Activated CD4-positive, alpha-beta memory T cell treated with anti-CD3 and anti-CD28 coated beads, Interleukin-2, amount 10 ng/mL, durations not matched to agents 7 days and 5 days (primary cell): ENCODE measurements at regions not wholly inside any gene's neighbourhood (a gene's known extent, or its start where the extent isn't known, plus 50 kb on each side); places are given as distances from the start of the nearest gene placed in this dataset.

Experiments
- CTCF ChIA-PET: fragments of 350-600 bp; sonication (Branson Sonifier 250); formaldehyde crosslinking; loops from one replicate; lab custom pipeline; 2021; ENCODE audit warnings: antibody characterized with exemption, inconsistent platforms; lab: Charles Lee
- POLR2A ChIA-PET: fragments of 350-600 bp; sonication (Branson Sonifier 250); formaldehyde crosslinking; loops from one replicate; lab custom pipeline; 2021; ENCODE audit warnings: antibody characterized with exemption; lab: Charles Lee
- DNase-seq: peaks from one replicate; pipeline ENCODE4 v3.0.0-alpha.2; 2020
- H3K27ac Mint-ChIP-seq: one replicate; pipeline ENCODE4 v1.8.0; 2021; ENCODE audit warnings: mild to moderate bottlenecking, mixed read lengths
- H3K27me3 Mint-ChIP-seq: one replicate; pipeline ENCODE4 v1.8.0; 2021; ENCODE audit warnings: mixed read lengths
- H3K36me3 Mint-ChIP-seq: one replicate; pipeline ENCODE4 v1.8.0; 2021; ENCODE audit warnings: low read depth, mixed read lengths
- H3K4me1 Mint-ChIP-seq: one replicate; pipeline ENCODE4 v1.8.0; 2021; ENCODE audit warnings: mixed read lengths
- H3K4me3 Mint-ChIP-seq: one replicate; pipeline ENCODE4 v1.8.0; 2021; ENCODE audit warnings: mild to moderate bottlenecking, mixed read lengths
- H3K9me3 Mint-ChIP-seq: one replicate; pipeline ENCODE4 v1.8.0; 2021; ENCODE audit warnings: mixed read lengths

DNA sequence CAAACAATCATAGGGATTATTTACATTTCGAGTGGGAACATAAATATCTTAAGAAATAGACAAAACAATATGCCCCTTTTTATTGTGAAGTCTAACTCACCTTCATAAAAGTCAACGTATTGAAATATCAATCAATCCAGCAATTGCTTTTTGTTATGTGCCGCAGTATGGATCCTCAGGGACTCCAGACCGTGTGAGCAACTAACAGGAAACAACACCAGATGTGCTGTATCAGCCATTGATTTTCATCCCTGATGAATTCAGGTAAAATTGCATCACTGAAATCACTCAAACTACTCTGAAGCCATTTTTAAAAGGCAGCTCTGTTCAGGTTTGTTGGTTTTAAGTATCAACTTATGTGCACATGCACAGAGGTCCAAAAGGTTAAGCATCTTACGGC is 197.3 kb upstream of the FAT1 start:
- no peak overlapping the region for H3K4me3 Mint-ChIP-seq
- H3K36me3 Mint-ChIP-seq, result no peaks in the 10 kb centered on the region
- no peaks in the 10 kb centered on the region for H3K27me3 Mint-ChIP-seq
- H3K9me3 Mint-ChIP-seq, result no peaks in the 10 kb centered on the region
- DNase-seq, result no peak
- POLR2A ChIA-PET, result no interaction called here
- CTCF ChIA-PET, result no interaction called here
- H3K4me1 Mint-ChIP-seq, result no peaks in the 10 kb centered on the region
- H3K27ac Mint-ChIP-seq, result no peak overlapping the region

DNA sequence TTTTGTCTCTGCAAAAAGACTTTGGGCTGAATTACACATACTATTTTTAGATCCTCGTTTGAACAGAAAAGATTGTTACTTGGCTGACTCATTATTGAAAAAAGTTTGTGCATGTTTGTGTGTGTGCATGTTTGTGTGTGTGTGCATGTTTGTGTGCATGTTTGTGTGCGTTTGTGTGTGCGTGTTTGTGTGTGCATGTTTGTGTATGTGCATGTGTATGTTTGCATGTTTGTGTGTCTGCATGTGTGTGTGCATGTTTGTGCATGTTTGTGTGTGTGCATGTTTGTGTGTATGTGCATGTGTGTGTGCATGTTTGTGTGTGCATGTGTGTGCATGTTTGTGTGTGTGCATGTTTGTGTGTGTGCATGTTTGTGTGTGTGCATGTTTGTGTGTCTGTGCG is 201.1 kb upstream of the FAT1 start:
- no peaks in the 10 kb centered on the region for H3K9me3 Mint-ChIP-seq
- ChIA-PET CTCF (no interaction called here), POLR2A (no interaction called here)
- no peak for DNase-seq
- H3K27ac Mint-ChIP-seq, result no peak overlapping the region
- H3K36me3 Mint-ChIP-seq, result no peaks in the 10 kb centered on the region
- no peaks in the 10 kb centered on the region for H3K27me3 Mint-ChIP-seq
- no peaks in the 10 kb centered on the region for H3K4me1 Mint-ChIP-seq
- H3K4me3 Mint-ChIP-seq, result no peak overlapping the region

DNA sequence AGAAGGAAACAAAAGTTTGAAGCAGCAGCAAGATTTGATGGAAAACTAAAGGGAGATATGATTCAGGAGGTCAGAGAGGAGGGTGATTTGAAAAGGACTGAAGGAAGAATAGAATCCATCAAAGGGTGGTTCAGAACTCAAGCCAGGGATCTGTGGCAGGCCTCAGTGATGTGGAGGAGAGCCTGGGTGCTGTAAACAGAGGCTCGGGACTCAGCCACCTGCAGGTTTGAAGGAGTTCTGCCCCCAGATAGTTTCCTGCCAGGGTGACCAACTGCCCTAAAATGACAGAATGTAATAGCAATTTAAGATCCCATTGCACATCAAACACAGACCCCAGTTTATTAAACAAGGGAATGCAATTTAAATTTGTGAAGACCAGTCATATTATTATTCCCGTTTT is 204.0 kb upstream of the FAT1 start:
- H3K27me3 Mint-ChIP-seq, result no peaks in the 10 kb centered on the region
- no peaks in the 10 kb centered on the region for H3K36me3 Mint-ChIP-seq
- POLR2A ChIA-PET, result no interaction called here
- no peak overlapping the region for H3K4me3 Mint-ChIP-seq
- H3K9me3 Mint-ChIP-seq, result peaks cover 3% of the 10 kb centered on the region
- DNase-seq, result no peak
- CTCF ChIA-PET, result no interaction called here
- no peaks in the 10 kb centered on the region for H3K4me1 Mint-ChIP-seq
- H3K27ac Mint-ChIP-seq, result no peak overlapping the region

DNA sequence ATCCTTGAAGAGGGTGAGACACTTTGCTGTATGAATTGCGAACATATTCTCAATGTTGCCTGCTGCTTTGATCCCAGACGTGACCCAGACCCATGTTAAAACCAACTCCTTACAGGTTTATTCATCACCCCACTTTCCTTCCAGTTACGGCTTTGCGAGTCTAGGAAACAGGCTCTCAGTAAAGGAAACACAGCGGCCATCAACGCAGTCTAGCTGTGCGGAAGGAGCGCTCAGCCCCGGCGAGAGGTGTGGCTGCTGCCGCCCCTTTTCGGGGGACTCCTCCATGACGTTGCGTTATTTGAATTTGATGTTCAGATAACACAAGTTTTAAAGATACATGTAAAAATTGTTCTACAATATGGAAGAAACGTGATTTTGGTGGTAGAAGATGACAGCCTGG is 206.4 kb upstream of the FAT1 start:
- POLR2A ChIA-PET, result no interaction called here
- Mint-ChIP-seq H3K36me3 (no peaks in the 10 kb centered on the region), H3K27ac (no peak overlapping the region), H3K4me1 (no peaks in the 10 kb centered on the region), H3K4me3 (no peak overlapping the region), H3K9me3 (peaks cover 3% of the 10 kb centered on the region), H3K27me3 (no peaks in the 10 kb centered on the region)
- no peak for DNase-seq
- CTCF ChIA-PET, result no interaction called here

DNA sequence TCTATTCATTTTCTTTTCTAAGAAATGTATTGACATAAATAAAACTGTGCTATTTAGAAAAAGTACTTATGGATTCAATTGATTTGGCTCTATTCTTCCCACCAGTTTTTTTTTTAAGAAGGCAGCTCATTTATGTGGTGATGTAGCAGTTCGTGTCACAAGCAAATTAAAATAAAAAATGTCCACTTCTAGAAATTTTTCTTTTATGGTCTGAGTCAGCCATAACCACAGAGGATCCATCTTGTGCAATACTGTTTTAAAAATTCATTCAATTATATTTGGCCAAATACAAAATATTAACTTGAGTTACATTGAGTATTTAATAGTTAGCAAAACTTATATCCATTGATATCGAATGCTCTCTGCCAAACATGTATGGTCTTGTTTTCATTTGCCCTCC is 207.9 kb upstream of the FAT1 start:
- Mint-ChIP-seq H3K27ac (no peak overlapping the region), H3K27me3 (no peaks in the 10 kb centered on the region), H3K4me1 (no peaks in the 10 kb centered on the region), H3K4me3 (no peak overlapping the region), H3K9me3 (peaks cover 5% of the 10 kb centered on the region), H3K36me3 (no peaks in the 10 kb centered on the region)
- CTCF ChIA-PET, result no interaction called here
- DNase-seq, result no peak
- POLR2A ChIA-PET, result no interaction called here

DNA sequence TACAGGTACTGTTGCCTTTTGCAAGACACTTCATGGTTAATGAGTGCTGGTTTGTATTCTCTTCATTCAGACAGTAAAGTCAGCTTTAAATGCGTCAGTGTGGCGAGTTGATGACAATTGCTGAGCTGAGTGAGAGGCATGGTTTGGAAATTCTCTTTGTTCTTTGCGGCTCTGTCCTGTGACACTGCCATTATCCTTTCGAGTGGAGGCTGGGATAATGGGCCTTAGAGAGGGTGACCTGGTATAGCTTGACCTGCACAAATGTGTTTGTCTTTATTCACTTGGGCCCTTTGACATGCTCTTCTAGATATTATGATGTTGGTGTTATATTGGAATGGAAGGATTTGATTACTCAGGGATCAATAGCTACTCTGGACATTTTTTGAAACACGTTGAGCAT is 208.5 kb upstream of the FAT1 start:
- no peak for DNase-seq
- H3K27ac Mint-ChIP-seq, result no peak overlapping the region
- no peaks in the 10 kb centered on the region for H3K27me3 Mint-ChIP-seq
- CTCF ChIA-PET, result no interaction called here
- H3K36me3 Mint-ChIP-seq, result no peaks in the 10 kb centered on the region
- no peaks in the 10 kb centered on the region for H3K4me1 Mint-ChIP-seq
- POLR2A ChIA-PET, result no interaction called here
- H3K9me3 Mint-ChIP-seq, result peaks cover 5% of the 10 kb centered on the region
- H3K4me3 Mint-ChIP-seq, result no peak overlapping the region

DNA sequence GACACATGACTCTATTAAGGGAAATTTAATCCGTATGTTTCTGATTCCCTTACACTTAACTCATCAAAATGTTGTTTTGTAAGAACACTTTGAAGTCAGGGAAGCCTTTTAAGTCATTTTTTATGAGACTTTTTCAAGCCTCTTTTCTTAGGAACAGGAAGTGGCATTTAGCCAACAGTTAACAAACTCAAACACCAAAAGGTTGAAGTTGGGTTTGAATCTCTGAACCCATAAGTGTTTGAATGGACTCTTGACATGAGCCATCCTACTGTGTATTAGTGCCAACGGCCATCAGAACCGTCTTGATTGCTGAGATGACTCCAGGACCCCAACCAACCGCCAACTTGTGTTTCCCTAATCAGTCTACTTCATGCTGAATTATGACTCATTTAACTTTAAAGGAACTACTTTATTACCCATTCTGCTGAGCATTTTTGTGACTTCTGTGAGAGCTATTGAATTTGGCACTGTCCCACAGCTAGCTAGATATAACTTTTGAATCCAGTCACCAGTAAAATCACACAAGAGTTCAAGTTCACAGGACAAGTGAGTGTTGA is 209.1 kb upstream of the FAT1 start:
- H3K9me3 Mint-ChIP-seq, result peaks cover 6% of the 10 kb centered on the region
- no peaks in the 10 kb centered on the region for H3K36me3 Mint-ChIP-seq
- POLR2A ChIA-PET, result no interaction called here
- H3K27ac Mint-ChIP-seq, result no peak overlapping the region
- H3K27me3 Mint-ChIP-seq, result no peaks in the 10 kb centered on the region
- DNase-seq, result no peak
- H3K4me1 Mint-ChIP-seq, result no peaks in the 10 kb centered on the region
- no peak overlapping the region for H3K4me3 Mint-ChIP-seq
- CTCF ChIA-PET, result no interaction called here

DNA sequence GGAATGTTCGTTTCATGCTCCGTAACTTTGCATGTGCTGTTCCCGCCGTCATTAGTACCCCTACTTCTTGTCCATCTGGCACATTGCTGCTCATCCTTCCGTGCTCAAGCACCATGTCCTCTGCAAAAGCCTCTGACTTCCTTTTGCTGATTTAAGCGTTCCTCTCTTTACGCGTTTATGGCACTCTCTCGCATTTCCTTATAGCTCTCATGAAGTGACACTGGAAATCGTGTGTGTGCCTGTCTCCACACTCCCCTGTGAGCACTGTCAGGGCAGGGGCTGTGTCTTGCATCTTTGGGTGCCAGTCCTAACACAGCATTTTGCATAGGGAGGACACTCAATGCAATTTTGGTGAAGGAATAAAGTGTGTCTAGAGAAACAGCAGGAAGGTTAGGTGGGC is 210.6 kb upstream of the FAT1 start:
- DNase-seq, result no peak
- Mint-ChIP-seq H3K27me3 (no peaks in the 10 kb centered on the region), H3K4me1 (no peaks in the 10 kb centered on the region), H3K27ac (no peak overlapping the region), H3K9me3 (peaks cover 7% of the 10 kb centered on the region), H3K4me3 (no peak overlapping the region), H3K36me3 (no peaks in the 10 kb centered on the region)
- CTCF ChIA-PET, result no interaction called here
- POLR2A ChIA-PET, result no interaction called here

DNA sequence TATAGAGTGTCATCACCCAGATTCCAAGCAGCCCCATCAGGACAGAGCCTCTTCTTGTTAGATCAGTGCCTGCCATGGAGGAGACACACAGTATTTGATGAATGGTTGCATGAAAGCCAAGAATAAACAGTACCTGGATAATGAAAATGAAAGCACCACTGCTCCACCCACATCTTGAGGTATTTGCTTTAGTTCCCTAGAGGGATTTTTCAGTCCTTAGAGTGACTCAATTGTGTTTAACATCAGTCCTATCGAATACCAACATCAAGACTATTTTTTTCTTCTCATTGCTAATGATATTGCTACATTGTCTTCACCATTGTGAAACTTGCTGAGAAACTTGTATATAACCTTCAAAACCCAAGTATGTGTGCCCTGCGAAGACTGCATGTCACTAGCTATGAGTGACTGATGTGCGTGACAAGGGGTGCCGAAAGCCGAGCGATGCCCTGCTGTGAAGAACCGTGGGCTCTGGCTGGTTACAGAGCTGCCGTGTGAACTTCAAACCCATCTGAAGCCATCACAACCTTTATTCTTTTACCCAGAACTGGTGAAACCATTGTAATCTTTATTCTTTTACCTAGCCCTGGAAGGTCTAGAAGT is 211.3 kb upstream of the FAT1 start:
- H3K9me3 Mint-ChIP-seq, result peaks cover 7% of the 10 kb centered on the region
- H3K27ac Mint-ChIP-seq, result no peak overlapping the region
- ChIA-PET CTCF (no interaction called here), POLR2A (no interaction called here)
- DNase-seq, result no peak
- no peaks in the 10 kb centered on the region for H3K36me3 Mint-ChIP-seq
- no peaks in the 10 kb centered on the region for H3K4me1 Mint-ChIP-seq
- no peak overlapping the region for H3K4me3 Mint-ChIP-seq
- H3K27me3 Mint-ChIP-seq, result no peaks in the 10 kb centered on the region

DNA sequence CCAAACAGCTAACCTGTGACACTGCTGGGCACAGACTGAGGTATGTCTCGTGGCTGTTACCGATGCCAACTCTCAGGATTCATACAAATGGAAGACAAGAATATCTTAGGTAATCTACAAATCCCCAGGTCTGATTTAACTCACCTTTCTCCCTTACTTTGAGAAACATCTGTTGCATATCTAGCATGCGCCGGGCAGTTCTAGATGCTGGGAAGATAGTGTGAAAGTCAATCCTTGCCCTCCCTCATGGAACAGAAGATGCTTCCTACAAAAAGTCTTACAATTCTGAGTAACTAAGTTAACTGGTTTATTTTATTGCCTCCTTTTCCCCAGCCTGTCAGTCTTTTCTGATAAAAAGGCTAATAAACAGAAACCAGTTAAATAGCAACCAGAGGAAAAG is 212.2 kb upstream of the FAT1 start:
- CTCF ChIA-PET, result no interaction called here
- peaks cover 7% of the 10 kb centered on the region for H3K9me3 Mint-ChIP-seq

DNA sequence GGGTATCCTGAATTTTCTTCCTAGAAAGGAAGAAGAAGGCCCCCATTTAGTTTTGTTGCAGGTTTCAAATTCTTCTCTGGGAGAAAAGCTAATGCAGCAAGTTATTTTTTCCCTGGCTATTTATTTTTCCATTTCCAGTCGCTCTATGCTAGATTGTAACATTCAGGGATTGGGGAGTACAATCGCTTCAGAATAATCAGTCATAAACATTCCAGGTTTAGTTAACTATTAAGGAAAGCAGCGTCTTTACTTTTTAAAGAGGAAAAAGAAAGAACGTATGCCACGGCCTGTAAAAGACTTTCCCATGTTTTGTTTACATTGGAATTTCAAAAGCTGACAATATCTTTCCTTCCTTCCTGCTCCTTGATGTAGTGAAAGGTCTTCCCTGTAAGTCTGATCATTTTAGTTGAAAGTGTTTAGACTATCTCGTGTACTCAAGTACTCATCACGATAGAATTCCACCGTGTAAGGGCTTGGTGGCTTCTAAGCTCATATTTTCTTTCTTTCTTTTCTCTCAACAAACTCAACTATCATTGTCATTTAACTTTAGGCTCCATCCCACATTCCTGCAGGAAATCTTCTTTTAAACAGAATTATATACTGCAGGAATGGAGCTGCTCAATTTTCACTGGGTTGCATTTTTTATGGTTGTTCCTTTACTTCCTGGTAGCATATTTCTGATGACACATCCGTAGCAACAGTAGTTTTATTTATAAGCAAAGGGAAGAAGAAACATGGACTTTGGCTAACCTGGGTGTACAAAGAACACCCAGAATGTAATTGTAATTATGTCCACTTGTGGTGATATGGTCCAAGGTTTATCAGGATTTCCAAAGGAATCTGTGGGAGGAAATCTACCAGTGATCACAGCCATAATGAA is 213.1 kb upstream of the FAT1 start:
- Mint-ChIP-seq H3K4me1 (no peaks in the 10 kb centered on the region), H3K36me3 (no peaks in the 10 kb centered on the region), H3K27me3 (no peaks in the 10 kb centered on the region), H3K9me3 (peaks cover 7% of the 10 kb centered on the region), H3K27ac (no peak overlapping the region), H3K4me3 (no peak overlapping the region)
- no peak for DNase-seq
- ChIA-PET CTCF (no interaction called here), POLR2A (no interaction called here)

More for the DNA sequence above, 212.2 kb upstream of the FAT1 start:
- no peaks in the 10 kb centered on the region for H3K36me3 Mint-ChIP-seq
- H3K27ac Mint-ChIP-seq, result no peak overlapping the region
- no peaks in the 10 kb centered on the region for H3K27me3 Mint-ChIP-seq
- no peak for DNase-seq
- no peaks in the 10 kb centered on the region for H3K4me1 Mint-ChIP-seq
- no peak overlapping the region for H3K4me3 Mint-ChIP-seq
- POLR2A ChIA-PET, result no interaction called here

DNA sequence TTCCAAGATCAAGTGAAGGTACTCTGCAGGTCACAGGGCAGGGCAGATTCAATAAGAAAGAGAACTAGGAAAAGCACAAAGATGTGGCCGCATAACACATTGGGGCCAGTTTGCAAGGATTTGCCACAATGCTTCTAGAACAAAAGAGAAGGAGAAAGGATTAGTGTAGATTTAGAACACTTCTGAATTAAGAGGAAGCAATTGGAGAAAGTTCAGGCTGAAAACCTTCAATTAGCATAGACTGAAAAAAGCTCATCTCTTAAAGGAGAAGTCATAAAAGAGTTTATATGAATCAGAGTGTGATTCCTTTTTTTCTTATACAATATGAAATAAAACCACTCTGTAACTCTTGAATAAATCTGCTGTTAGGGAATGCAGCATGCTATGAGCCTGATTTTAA is 215.6 kb upstream of the FAT1 start:
- ChIA-PET POLR2A (no interaction called here), CTCF (no interaction called here)
- no peak overlapping the region for H3K4me3 Mint-ChIP-seq
- H3K27ac Mint-ChIP-seq, result no peak overlapping the region
- no peaks in the 10 kb centered on the region for H3K36me3 Mint-ChIP-seq
- H3K9me3 Mint-ChIP-seq, result peaks cover 4% of the 10 kb centered on the region
- DNase-seq, result no peak
- H3K27me3 Mint-ChIP-seq, result no peaks in the 10 kb centered on the region
- H3K4me1 Mint-ChIP-seq, result no peaks in the 10 kb centered on the region

DNA sequence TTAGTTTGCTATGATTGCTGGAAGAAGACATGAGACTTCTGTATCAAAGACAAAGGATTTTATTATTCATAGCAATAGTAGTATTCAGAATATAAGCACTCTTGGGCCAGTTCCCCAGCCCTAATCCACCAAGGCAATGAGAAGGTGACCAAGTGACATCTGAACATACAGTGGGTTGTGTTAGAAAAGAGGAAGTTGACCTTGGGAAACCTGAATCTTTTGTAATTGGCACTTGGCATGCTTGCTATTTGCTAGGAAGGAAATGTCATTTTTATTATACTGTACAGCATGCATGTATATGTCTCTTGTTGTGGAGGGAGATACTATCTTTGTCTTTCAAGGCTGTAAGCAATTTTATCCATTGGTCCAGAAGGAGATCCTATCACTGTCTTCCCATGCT is 216.1 kb upstream of the FAT1 start:
- Mint-ChIP-seq H3K36me3 (no peaks in the 10 kb centered on the region), H3K9me3 (peaks cover 4% of the 10 kb centered on the region), H3K27ac (no peak overlapping the region), H3K4me3 (no peak overlapping the region), H3K27me3 (no peaks in the 10 kb centered on the region), H3K4me1 (no peaks in the 10 kb centered on the region)
- ChIA-PET CTCF (no interaction called here), POLR2A (no interaction called here)
- DNase-seq, result no peak

DNA sequence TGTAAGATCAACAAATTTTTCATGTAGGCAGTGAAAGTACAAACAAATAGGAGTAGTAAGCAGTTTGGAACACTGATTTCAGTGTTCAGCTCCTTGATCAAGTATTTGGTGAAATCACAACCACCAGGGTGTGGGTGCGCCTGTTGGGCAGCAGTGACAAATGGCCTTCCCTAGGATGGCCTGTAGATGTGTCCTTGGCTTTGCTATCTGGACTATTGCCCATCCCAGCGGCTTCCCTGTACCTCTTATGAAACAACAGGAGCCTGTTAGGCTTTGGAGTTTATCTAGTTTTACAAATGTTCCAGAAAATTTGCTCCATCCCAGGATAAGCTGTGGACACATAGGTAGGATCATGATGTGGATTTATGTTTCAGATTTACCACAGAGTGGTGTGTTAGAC is 216.8 kb upstream of the FAT1 start:
- ChIA-PET CTCF (no interaction called here), POLR2A (no interaction called here)
- no peaks in the 10 kb centered on the region for H3K36me3 Mint-ChIP-seq
- no peak overlapping the region for H3K4me3 Mint-ChIP-seq
- H3K27ac Mint-ChIP-seq, result no peak overlapping the region
- no peak for DNase-seq
- no peaks in the 10 kb centered on the region for H3K27me3 Mint-ChIP-seq
- no peaks in the 10 kb centered on the region for H3K4me1 Mint-ChIP-seq
- peaks cover 2% of the 10 kb centered on the region for H3K9me3 Mint-ChIP-seq
